GM18517 (cell line): ENCODE measurements at regions not wholly inside any gene's neighbourhood (a gene's known extent, or its start where the extent isn't known, plus 50 kb on each side); places are given as distances from the start of the nearest gene placed in this dataset.
A peak's percentile ranks its signal among the peaks of the same experiment; 100 is the strongest.

Experiments used
- ATAC-seq: cut with Tn5 transposase; IDR thresholded peaks from one replicate; pipeline ENCODE4 v1.9.1; 2021; ENCODE audit warnings: mild to moderate bottlenecking, moderate library complexity; ENCODE audit not compliant: unreplicated experiment

GRCh38 chr10:108230478-108231170 lies 1066.1 kb upstream of the SORCS1 start:
- no peak for ATAC-seq

- no peak for ATAC-seq
Observed at GRCh38 chr10:108208732-108209131, 1044.2 kb upstream of the SORCS1 start.

GRCh38 chr10:108208038-108208437 lies 1043.5 kb upstream of the SORCS1 start:
- ATAC-seq = no peak

GRCh38 chr10:108204528-108205305 lies 1040.2 kb upstream of the SORCS1 start:
- peak; percentile 52 for ATAC-seq

- no peak for ATAC-seq
Observed at GRCh38 chr10:108203905-108204527, 1039.5 kb upstream of the SORCS1 start.

- ATAC-seq = no peak
Observed at GRCh38 chr10:108187408-108188012, 1023.0 kb upstream of the SORCS1 start.

- ATAC-seq = no peak
Observed at GRCh38 chr10:108184114-108184513, 1019.6 kb upstream of the SORCS1 start.

GRCh38 chr10:108180878-108181277 lies 1016.4 kb upstream of the SORCS1 start:
- ATAC-seq = no peak

- no peak for ATAC-seq
Observed at GRCh38 chr10:108169846-108170245, 1005.3 kb upstream of the SORCS1 start.

- no peak for ATAC-seq
Observed at GRCh38 chr10:108167766-108168165, 1003.3 kb upstream of the SORCS1 start.

GRCh38 chr10:108166401-108166800 lies 1001.9 kb upstream of the SORCS1 start:
- ATAC-seq = no peak

- ATAC-seq = no peak
Observed at GRCh38 chr10:108147346-108147745, 982.8 kb upstream of the SORCS1 start.

GRCh38 chr10:108141064-108141463 lies 976.6 kb upstream of the SORCS1 start:
- no peak for ATAC-seq

- no peak for ATAC-seq
Observed at GRCh38 chr10:108132303-108132702, 967.8 kb upstream of the SORCS1 start.

- no peak for ATAC-seq
Observed at GRCh38 chr10:108130575-108130974, 966.1 kb upstream of the SORCS1 start.

GRCh38 chr10:108112218-108112617 lies 947.7 kb upstream of the SORCS1 start:
- ATAC-seq = no peak

GRCh38 chr10:108104551-108105156 lies 940.1 kb upstream of the SORCS1 start:
- no peak for ATAC-seq

- ATAC-seq = no peak
Observed at GRCh38 chr10:108097258-108097657, 932.8 kb upstream of the SORCS1 start.

- no peak for ATAC-seq
Observed at GRCh38 chr10:108095932-108096925, 931.7 kb upstream of the SORCS1 start.
